Thyroid gland (tissue), 4 donors: ENCODE measurements at regions not wholly inside any gene's neighbourhood (a gene's known extent, or its start where the extent isn't known, plus 50 kb on each side); places are given as distances from the start of the nearest gene placed in this dataset.

Experiments used
- DNase-seq, 2 donors: peaks; one replicate each; pipeline ENCODE4 v3.0.0-alpha.2; 2019
- H3K27ac ChIP-seq, 3 donors: fragments of 200-600 bp; sonication (generic); 1 replicate in 2 of 3; 2 replicates in 1 of 3; pipeline ENCODE4 v1.5.1; 2016 to 2019; ENCODE audit warnings: mild to moderate bottlenecking in 1 of 3, moderate library complexity in 1 of 3
- H3K27me3 ChIP-seq: fragments of 200-600 bp; sonication (generic); one replicate; pipeline ENCODE4 v1.5.1; 2019
- H3K36me3 ChIP-seq, 2 donors: fragments of 200-600 bp; sonication (generic); one replicate each; pipeline ENCODE4 v1.5.1; 2016 to 2019
- H3K4me1 ChIP-seq, 2 donors: fragments of 200-600 bp; sonication (generic); one replicate each; pipeline ENCODE4 v1.5.1; 2017 to 2019
- H3K4me3 ChIP-seq, 3 donors: fragments of 200-600 bp; sonication (generic); replicated peaks in 1 of 3; 1 replicate in 2 of 3; 2 replicates in 1 of 3; pipeline ENCODE4 v1.5.1; 2016; ENCODE audit warnings: mild to moderate bottlenecking in 1 of 3
- H3K9me3 ChIP-seq: fragments of 200-600 bp; sonication (generic); one replicate; pipeline ENCODE4 v1.5.1; 2017
- POLR2A ChIP-seq, 2 donors: fragments of 450-650 bp; IDR thresholded peaks; one replicate each; pipeline ENCODE4 v1.6.1; 2017; ENCODE audit warnings: antibody characterized with exemption in 2 of 2, mild to moderate bottlenecking in 2 of 2, moderate library complexity in 1 of 2
- WGBS, 2 donors: methylation state at CpG; one replicate each; pipeline ENCODE4 v1.1.5; 2017; 5-methylcytosine and 5-hydroxymethylcytosine counted together
- intact Hi-C: fragments of 100-400 bp; cut with DNase I; formaldehyde crosslinking; loops from one replicate; pipeline ENCODE4 v1.15.1; 2023
- TF ChIP-seq, protein P1 (sequence below), 6 experiments: fragments of 200-600 bp in 3 of 6; fragments of 450-650 bp in 3 of 6; sonication (generic) in 3 of 6; IDR thresholded peaks; one replicate each; pipeline ENCODE4 v1.5.1; 2016 to 2019; ENCODE audit warnings: antibody characterized with exemption in 6 of 6, mild to moderate bottlenecking in 2 of 6, inconsistent platforms in 1 of 6, moderate library complexity in 1 of 6

DNA sequence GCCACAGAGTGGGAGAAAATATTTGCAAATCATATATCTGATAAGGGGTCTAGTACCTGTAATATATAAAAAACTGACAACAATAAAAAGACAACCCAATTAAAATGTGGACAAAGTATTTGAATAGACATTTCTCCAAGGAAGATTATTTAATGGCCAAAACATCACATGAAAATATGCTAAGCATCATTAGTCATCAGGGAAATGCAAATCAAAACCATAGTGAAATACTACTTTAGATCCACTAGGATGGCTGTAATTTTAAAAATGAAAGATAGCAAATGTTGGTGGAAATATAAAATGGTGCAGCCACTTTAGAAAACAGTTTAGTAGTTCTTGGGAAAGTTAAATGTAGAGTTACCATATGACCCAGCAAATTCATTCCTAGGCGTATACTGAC, 118.7 kb upstream of the KIF26B start:
- no peaks in the 10 kb centered on the region for H3K9me3 ChIP-seq
- intact Hi-C loops = no loop called here
- DNase-seq = no peak
- H3K27ac ChIP-seq = no peak overlapping the region
- H3K4me3 ChIP-seq = no peak overlapping the region
- H3K36me3 ChIP-seq = no peaks in the 10 kb centered on the region
- H3K27me3 ChIP-seq = no peaks in the 10 kb centered on the region
- H3K4me1 ChIP-seq = peaks cover 14 to 20% of the 10 kb centered on the region in 2 donors
- WGBS, 2 donors = 95 to 96% methylated on average over 1 of the region's 1 CpG
- TF ChIP-seq, protein P1, sequence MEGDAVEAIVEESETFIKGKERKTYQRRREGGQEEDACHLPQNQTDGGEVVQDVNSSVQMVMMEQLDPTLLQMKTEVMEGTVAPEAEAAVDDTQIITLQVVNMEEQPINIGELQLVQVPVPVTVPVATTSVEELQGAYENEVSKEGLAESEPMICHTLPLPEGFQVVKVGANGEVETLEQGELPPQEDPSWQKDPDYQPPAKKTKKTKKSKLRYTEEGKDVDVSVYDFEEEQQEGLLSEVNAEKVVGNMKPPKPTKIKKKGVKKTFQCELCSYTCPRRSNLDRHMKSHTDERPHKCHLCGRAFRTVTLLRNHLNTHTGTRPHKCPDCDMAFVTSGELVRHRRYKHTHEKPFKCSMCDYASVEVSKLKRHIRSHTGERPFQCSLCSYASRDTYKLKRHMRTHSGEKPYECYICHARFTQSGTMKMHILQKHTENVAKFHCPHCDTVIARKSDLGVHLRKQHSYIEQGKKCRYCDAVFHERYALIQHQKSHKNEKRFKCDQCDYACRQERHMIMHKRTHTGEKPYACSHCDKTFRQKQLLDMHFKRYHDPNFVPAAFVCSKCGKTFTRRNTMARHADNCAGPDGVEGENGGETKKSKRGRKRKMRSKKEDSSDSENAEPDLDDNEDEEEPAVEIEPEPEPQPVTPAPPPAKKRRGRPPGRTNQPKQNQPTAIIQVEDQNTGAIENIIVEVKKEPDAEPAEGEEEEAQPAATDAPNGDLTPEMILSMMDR (IDR thresholded peaks at IDR 0.05) = no peak
- TF ChIP-seq POLR2A (IDR thresholded peaks at IDR 0.05) = no peak

DNA sequence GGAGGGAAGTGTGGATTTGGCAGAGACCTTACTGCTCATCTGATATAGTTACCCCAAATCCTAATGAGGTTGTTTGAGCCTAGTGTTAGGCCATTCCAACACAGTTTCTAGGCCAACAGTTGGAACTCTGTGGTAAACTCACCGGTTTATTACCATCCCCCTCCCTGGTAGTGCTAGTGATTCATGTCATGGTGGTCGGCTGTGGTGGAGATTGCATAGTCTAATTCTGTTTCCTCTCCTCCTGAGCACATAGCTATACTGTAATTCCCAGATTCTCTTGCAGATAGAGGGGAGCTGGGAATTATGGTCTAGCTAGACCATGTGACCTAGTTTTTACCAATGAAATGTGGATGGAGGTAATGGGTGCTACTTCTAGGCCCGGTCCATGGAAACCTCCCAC, 123.7 kb upstream of the KIF26B start:
- WGBS, 2 donors = 96 to 98% methylated on average over 3 of the region's 3 CpGs
- DNase-seq = no peak
- no peak overlapping the region for H3K4me3 ChIP-seq
- H3K4me1 ChIP-seq = peaks cover 9 to 16% of the 10 kb centered on the region in 2 donors
- no peak overlapping the region for H3K27ac ChIP-seq
- no peaks in the 10 kb centered on the region for H3K36me3 ChIP-seq
- intact Hi-C loops = no loop called here
- no peaks in the 10 kb centered on the region for H3K27me3 ChIP-seq
- H3K9me3 ChIP-seq = no peaks in the 10 kb centered on the region
- TF ChIP-seq, protein P1 (IDR thresholded peaks at IDR 0.05) = no peak
- no peak for TF ChIP-seq POLR2A (IDR thresholded peaks at IDR 0.05)

DNA sequence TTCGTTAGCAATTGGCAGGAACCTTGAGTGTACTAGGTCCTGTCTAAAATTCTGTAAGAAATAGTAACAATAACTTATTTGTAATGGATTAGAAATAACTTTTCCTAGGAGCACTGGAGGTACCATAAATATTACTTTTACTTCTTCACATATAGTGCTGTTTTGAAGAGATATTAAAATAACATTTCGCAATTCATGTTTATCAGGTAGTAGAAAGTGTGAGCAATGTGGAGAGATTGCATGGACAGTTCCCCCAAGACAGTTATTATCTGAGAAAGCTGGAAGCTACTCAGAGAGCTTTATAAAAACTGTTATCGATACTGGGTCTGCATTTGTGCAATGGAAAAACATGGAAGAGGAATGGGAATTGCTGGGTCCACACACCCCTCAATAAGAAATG, 128.5 kb upstream of the KIF26B start:
- H3K27ac ChIP-seq = no peak overlapping the region
- no peaks in the 10 kb centered on the region for H3K4me1 ChIP-seq
- no peaks in the 10 kb centered on the region for H3K27me3 ChIP-seq
- H3K36me3 ChIP-seq = no peaks in the 10 kb centered on the region
- H3K4me3 ChIP-seq = no peak overlapping the region
- H3K9me3 ChIP-seq = no peaks in the 10 kb centered on the region
- 94 to 96% methylated on average over 3 of the region's 3 CpGs for WGBS, 2 donors
- TF ChIP-seq, protein P1 (IDR thresholded peaks at IDR 0.05) = no peak
- TF ChIP-seq POLR2A (IDR thresholded peaks at IDR 0.05) = no peak
- no peak for DNase-seq
- intact Hi-C loops = no loop called here

DNA sequence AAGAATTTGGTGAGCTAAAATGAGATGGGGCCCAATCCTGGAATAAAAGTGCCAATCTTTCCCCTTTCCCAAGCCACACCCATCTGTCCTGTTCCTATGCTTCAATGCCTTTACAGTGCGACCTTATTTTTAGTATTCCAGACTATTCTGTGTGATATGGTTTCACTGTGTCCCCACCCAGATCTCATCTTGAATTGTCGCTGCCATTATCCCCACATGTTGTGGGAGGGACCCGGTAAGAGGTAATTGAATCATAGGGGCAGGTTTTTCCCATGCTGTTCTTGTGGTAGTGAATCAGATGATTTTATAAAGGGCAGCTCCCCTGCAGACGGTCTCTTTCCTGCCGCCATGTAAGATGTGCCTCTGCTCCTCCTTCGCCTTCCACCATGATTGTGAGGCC, 129.3 kb upstream of the KIF26B start:
- Histone ChIP-seq H3K36me3 (no peaks in the 10 kb centered on the region), H3K4me1 (no peaks in the 10 kb centered on the region), H3K4me3 (no peak overlapping the region), H3K27me3 (no peaks in the 10 kb centered on the region), H3K9me3 (no peaks in the 10 kb centered on the region), H3K27ac (no peak overlapping the region)
- DNase-seq = no peak
- TF ChIP-seq, protein P1 (IDR thresholded peaks at IDR 0.05) = no peak
- no peak for TF ChIP-seq POLR2A (IDR thresholded peaks at IDR 0.05)
- intact Hi-C loops = no loop called here
- WGBS, 2 donors = 96 to 97% methylated on average over 6 of the region's 6 CpGs

DNA sequence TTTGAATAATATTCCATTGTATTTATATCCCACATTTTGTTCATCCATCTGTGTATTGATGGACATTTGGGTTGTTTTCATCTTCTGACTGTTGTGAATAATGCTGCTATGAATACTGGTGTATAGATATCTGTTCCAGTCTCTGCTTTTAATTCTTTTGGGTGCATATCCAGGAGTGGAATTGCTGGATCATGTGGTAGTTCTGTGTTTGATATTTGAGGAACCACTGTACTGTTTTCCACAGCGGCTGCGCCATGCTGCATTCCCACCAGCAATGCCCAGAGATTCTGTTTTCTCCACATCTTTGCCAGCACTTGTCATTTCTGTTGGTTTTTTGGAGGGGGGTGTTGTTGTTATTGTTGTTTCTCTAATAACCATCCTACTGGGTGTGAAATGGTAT, 131.6 kb upstream of the KIF26B start:
- TF ChIP-seq, protein P1 (IDR thresholded peaks at IDR 0.05) = no peak
- TF ChIP-seq POLR2A (IDR thresholded peaks at IDR 0.05) = no peak
- no peak overlapping the region for H3K27ac ChIP-seq
- DNase-seq = no peak
- 91 to 99% methylated on average over 2 of the region's 2 CpGs for WGBS, 2 donors
- no peaks in the 10 kb centered on the region for H3K9me3 ChIP-seq
- H3K4me3 ChIP-seq = no peak overlapping the region
- H3K36me3 ChIP-seq = no peaks in the 10 kb centered on the region
- peaks cover 6 to 8% of the 10 kb centered on the region in 2 donors for H3K4me1 ChIP-seq
- no peaks in the 10 kb centered on the region for H3K27me3 ChIP-seq
- intact Hi-C loops = no loop called here
